ENCODE measurements at regions not wholly inside any gene's neighbourhood (a gene's known extent, or its start where the extent isn't known, plus 50 kb on each side); places are given as distances from the start of the nearest gene placed in this dataset.

DNA sequence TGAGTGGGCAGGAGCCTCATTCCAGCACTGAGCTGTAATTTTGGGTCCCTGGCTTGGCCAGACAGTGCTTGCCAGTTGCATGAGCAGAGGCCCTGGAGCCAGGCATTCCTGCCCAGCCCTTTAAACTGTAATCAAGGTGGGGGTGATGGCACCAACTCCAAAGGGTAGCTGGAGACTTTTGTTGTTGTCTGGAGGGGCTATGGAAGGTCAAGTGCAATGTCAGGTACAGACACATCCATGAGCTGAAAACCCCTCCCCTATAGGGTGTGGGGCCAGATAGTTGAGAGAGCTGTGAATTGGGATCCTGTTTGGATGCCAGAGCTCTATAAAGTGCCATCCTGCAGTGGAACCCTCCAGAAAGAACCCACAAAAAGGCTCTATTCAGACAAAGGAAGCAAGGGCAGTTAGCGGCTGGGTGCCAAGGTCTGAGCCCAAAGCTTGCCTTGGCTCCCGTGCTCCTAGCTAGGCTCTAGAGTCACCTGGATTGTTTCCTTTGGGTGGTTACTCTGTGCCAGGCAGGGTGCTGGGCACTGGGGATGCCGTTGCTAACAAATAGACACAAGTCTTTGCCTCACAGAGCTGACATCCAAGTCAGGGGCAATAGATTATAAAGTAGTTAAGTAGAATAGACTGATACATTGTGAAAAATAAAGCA, 163.0 kb downstream of the EFNB1 start:
- H3K27ac ChIP-seq: no peak overlapping the region
- H3K36me3 ChIP-seq: no peaks in the 10 kb centered on the region
- H3K4me3 ChIP-seq: no peak overlapping the region
- intact Hi-C loops (cut with DNase I): no loop called here
- H3K27me3 ChIP-seq: no peaks in the 10 kb centered on the region
- peaks cover 31% of the 10 kb centered on the region for H3K4me1 ChIP-seq
- TF ChIP-seq POLR2AphosphoS5 (IDR thresholded peaks at IDR 0.05; ENCODE audit: insufficient read depth in 1 of 2, low read depth in 1 of 2) (no peak), POLR2A (IDR thresholded peaks at IDR 0.05) (no peak)
- TF ChIP-seq, protein P1, sequence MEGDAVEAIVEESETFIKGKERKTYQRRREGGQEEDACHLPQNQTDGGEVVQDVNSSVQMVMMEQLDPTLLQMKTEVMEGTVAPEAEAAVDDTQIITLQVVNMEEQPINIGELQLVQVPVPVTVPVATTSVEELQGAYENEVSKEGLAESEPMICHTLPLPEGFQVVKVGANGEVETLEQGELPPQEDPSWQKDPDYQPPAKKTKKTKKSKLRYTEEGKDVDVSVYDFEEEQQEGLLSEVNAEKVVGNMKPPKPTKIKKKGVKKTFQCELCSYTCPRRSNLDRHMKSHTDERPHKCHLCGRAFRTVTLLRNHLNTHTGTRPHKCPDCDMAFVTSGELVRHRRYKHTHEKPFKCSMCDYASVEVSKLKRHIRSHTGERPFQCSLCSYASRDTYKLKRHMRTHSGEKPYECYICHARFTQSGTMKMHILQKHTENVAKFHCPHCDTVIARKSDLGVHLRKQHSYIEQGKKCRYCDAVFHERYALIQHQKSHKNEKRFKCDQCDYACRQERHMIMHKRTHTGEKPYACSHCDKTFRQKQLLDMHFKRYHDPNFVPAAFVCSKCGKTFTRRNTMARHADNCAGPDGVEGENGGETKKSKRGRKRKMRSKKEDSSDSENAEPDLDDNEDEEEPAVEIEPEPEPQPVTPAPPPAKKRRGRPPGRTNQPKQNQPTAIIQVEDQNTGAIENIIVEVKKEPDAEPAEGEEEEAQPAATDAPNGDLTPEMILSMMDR (IDR thresholded peaks at IDR 0.05): no peak
- H3K9me3 ChIP-seq: no peaks in the 10 kb centered on the region
- peak; percentile 56 to 67 for DNase-seq (ENCODE audit: extremely low spot score in 2 of 2)

DNA sequence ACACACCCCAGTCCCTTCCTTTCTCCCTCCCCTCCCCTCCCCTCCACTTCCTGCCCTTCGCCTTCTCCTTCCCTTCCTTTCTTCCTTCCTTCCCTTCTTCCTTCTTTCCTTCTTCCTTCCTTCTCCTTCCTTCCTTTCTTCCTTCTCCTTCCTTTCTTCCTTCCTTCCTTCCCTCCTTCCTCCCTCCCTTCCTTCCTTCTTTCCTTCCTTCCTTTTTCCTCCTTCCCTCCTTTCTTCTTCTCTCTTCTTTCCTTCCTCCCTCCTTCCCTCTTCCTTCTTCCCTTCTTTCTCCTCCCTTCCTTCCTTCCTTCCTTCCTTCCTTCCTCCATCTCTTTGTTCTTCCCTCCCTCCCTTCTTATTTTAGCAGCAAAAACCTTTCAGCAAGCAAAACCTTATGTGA, 162.1 kb downstream of the EFNB1 start:
- DNase-seq (ENCODE audit: extremely low spot score in 2 of 2): no peak
- Histone ChIP-seq H3K9me3 (no peaks in the 10 kb centered on the region), H3K36me3 (no peaks in the 10 kb centered on the region), H3K27me3 (no peaks in the 10 kb centered on the region), H3K27ac (no peak overlapping the region), H3K4me1 (peaks cover 25% of the 10 kb centered on the region), H3K4me3 (no peak overlapping the region)
- intact Hi-C loops (cut with DNase I): no loop called here
- TF ChIP-seq POLR2A (IDR thresholded peaks at IDR 0.05) (no peak), POLR2AphosphoS5 (IDR thresholded peaks at IDR 0.05; ENCODE audit: insufficient read depth in 1 of 2, low read depth in 1 of 2) (no peak)
- TF ChIP-seq, protein P1 (IDR thresholded peaks at IDR 0.05): no peak

DNA sequence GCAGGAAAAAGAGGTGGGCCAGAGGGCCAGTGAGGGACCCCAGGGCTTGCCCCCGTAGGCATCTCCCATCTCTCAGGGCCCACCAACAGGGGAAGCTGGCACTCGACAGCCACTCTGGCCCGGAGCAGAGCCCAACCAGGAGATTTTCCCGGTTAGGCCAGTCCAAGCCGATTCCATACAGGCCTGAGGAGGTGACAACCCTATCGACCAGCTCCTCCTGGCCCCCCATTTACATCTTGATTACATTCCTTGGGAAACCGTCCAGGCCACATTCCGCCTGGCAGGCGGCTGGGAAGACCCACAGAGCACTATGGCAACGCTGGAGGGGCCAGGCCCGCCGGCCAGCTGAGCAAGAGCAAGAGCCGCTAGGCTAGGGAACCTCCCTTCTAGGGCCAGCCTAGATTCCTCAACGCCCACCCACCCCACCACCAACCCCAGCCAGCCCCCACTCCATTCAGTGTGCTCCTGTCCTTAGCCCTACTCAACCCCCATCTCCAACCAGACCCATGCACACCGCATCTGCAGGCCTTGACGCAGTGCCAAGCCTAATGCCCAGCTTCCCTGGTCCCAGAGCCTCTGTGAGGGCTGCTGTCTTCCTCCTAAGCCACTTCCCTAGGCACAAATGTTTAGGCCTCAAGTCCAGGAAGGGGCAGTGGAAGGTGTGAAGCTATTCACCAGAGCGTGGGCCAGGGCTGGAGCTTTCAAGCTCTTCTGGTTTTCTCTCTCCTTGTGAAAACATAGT, 161.2 kb downstream of the EFNB1 start:
- no peaks in the 10 kb centered on the region for H3K36me3 ChIP-seq
- intact Hi-C loops (cut with DNase I): no loop called here
- H3K4me1 ChIP-seq: peaks cover 16% of the 10 kb centered on the region
- H3K9me3 ChIP-seq: no peaks in the 10 kb centered on the region
- DNase-seq (ENCODE audit: extremely low spot score in 2 of 2): peak; percentile 77 to 95
- H3K4me3 ChIP-seq: no peak overlapping the region
- no peak overlapping the region for H3K27ac ChIP-seq
- no peaks in the 10 kb centered on the region for H3K27me3 ChIP-seq
- TF ChIP-seq, protein P1 (IDR thresholded peaks at IDR 0.05): no peak
- TF ChIP-seq POLR2A (IDR thresholded peaks at IDR 0.05) (no peak), POLR2AphosphoS5 (IDR thresholded peaks at IDR 0.05; ENCODE audit: insufficient read depth in 1 of 2, low read depth in 1 of 2) (no peak)

DNA sequence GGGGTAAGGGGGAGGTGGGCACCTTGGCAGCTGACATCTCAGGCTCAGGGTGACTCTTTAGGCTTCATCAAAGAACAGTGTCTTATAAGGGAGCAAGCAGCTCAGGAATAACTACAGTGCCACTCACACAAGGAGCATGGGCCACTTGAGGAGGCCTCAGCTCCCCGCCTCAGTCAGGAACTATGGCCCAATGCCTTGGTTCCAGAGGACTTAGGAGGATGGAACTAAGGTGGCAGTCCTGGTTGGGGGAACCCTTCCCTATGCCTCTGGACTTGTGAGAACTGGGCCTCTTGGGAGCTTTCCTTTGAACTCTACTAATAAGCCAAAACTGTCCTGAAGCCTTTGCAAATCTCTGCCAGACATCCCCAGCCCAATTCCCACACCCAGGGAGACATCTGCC, 160.6 kb downstream of the EFNB1 start:
- intact Hi-C loops (cut with DNase I): no loop called here
- TF ChIP-seq POLR2A (IDR thresholded peaks at IDR 0.05) (no peak), POLR2AphosphoS5 (IDR thresholded peaks at IDR 0.05; ENCODE audit: insufficient read depth in 1 of 2, low read depth in 1 of 2) (no peak)
- TF ChIP-seq, protein P1 (IDR thresholded peaks at IDR 0.05): no peak
- H3K9me3 ChIP-seq: no peaks in the 10 kb centered on the region
- H3K27me3 ChIP-seq: no peaks in the 10 kb centered on the region
- no peaks in the 10 kb centered on the region for H3K36me3 ChIP-seq
- H3K4me3 ChIP-seq: no peak overlapping the region
- no peak overlapping the region for H3K27ac ChIP-seq
- H3K4me1 ChIP-seq: peaks cover 15% of the 10 kb centered on the region
- DNase-seq (ENCODE audit: extremely low spot score in 2 of 2): peak; percentile 77 to 83

DNA sequence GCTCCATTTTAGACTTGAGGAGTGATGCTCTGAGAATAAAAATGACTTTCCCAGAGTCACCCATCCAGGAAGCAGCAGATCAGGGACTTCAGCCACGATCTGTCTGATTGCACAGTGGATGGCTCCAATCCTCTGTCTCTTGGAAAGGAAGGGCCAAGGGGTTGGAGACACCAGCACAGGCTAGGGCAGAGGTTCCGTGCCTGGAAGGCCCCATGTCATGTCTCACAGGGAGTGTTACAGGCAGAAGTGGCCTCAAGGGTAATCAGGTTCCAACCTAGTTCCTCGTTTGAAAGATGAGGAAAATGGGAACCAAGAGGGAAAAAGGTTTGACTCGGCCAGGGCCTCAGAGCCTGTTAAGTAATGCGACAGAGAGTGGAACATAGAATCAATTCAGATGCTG, 160.0 kb downstream of the EFNB1 start:
- Histone ChIP-seq H3K36me3 (no peaks in the 10 kb centered on the region), H3K27me3 (no peaks in the 10 kb centered on the region), H3K27ac (no peak overlapping the region), H3K4me3 (no peak overlapping the region), H3K4me1 (peaks cover 15% of the 10 kb centered on the region), H3K9me3 (no peaks in the 10 kb centered on the region)
- no peak for TF ChIP-seq POLR2A (IDR thresholded peaks at IDR 0.05)
- TF ChIP-seq POLR2AphosphoS5 (IDR thresholded peaks at IDR 0.05; ENCODE audit: insufficient read depth in 1 of 2, low read depth in 1 of 2): no peak
- intact Hi-C loops (cut with DNase I): no loop called here
- DNase-seq (ENCODE audit: extremely low spot score in 2 of 2): peak in 1 of 2 donors; percentile 65
